D721Med (cell line): ENCODE measurements at regions not wholly inside any gene's neighbourhood (a gene's known extent, or its start where the extent isn't known, plus 50 kb on each side); places are given as distances from the start of the nearest gene placed in this dataset.
"Not testable (repeated sequence)": the region's sequence is repeated elsewhere in the genome, so short reads cannot be mapped to it uniquely, and the experiment has no call there.

Experiments
- DNase-seq: peaks from one replicate; pipeline ENCODE4 v3.0.0; 2011; ENCODE audit warnings: low spot score; ENCODE audit not compliant: insufficient read length
- FAIRE-seq: peaks from 2 replicates; lab custom pipeline; 2011; peaks lifted over from hg19 to GRCh38; lab: Jason Lieb, UNC
- TF ChIP-seq, protein P1 (sequence below): IDR thresholded peaks from 2 replicates; pipeline ENCODE4 v1.5.1; 2012; ENCODE audit warnings: mild to moderate bottlenecking, control low read depth; ENCODE audit not compliant: insufficient read depth; ENCODE audit errors: missing control alignments

DNA sequence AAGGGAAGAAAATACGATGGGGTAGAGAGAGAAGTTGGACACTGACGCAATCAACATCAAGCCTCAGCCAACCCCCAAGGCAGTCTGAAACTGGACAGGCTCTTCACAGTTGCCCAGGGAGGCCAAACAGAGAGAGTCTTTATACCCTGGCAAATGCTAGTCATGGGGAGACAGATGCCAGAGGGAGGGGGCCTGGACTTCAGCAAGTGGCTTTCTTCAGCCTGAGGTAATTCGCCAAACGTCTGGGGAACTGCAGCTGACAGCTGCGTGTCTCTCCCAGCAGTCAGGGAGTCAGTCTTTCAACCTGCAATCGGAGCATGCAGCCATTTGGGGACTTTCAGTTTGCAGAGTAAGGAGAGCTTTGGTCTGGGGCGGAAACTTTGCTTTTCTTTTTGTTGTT lies 521.6 kb downstream of the TRIML1 start:
- TF ChIP-seq, protein P1, sequence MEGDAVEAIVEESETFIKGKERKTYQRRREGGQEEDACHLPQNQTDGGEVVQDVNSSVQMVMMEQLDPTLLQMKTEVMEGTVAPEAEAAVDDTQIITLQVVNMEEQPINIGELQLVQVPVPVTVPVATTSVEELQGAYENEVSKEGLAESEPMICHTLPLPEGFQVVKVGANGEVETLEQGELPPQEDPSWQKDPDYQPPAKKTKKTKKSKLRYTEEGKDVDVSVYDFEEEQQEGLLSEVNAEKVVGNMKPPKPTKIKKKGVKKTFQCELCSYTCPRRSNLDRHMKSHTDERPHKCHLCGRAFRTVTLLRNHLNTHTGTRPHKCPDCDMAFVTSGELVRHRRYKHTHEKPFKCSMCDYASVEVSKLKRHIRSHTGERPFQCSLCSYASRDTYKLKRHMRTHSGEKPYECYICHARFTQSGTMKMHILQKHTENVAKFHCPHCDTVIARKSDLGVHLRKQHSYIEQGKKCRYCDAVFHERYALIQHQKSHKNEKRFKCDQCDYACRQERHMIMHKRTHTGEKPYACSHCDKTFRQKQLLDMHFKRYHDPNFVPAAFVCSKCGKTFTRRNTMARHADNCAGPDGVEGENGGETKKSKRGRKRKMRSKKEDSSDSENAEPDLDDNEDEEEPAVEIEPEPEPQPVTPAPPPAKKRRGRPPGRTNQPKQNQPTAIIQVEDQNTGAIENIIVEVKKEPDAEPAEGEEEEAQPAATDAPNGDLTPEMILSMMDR = no peak
- no peak for DNase-seq

DNA sequence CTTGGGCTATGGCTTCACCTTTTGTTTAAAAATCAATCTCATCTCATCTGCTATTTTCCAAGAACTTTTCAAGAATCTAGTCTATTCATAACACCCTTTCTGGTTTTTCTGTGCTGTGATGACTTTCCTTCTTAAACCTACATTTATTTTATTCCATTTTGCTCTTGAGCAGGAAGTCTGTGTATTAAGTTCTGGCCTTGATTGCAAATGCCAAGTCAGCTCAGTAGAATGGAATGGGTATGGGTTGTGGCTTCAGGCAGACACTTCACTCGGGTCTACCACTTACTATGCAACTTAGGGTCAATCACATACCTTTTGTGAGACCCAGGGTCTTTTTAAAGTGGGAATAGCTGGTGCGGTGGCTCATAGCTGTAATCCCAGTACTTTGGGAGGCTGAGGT lies 522.3 kb downstream of the TRIML1 start:
- DNase-seq = no peak
- TF ChIP-seq, protein P1 = no peak
- FAIRE-seq = no peak

More for the DNA sequence above, 521.6 kb downstream of the TRIML1 start:
- no peak for FAIRE-seq

DNA sequence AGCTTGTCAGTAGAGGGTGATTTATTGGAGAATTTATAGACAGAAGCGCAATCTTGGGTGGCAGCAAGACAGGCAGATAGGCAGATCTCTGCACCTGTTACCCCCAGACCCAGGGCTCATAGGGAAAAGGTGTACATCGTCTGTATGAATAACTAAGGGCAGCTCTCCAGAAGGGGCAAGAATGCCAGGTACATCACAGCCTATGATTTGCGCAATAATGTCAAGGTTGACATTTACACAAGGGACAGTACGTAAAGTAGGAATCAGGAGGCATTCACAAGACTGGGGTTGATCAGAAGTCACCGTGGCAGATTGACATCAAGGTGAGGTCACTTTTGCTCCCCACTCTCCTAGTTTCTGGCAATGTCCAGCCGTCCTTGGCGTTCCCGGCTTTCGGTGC lies 524.1 kb downstream of the TRIML1 start:
- TF ChIP-seq, protein P1 = no peak
- FAIRE-seq (no peak), DNase-seq (no peak)

DNA sequence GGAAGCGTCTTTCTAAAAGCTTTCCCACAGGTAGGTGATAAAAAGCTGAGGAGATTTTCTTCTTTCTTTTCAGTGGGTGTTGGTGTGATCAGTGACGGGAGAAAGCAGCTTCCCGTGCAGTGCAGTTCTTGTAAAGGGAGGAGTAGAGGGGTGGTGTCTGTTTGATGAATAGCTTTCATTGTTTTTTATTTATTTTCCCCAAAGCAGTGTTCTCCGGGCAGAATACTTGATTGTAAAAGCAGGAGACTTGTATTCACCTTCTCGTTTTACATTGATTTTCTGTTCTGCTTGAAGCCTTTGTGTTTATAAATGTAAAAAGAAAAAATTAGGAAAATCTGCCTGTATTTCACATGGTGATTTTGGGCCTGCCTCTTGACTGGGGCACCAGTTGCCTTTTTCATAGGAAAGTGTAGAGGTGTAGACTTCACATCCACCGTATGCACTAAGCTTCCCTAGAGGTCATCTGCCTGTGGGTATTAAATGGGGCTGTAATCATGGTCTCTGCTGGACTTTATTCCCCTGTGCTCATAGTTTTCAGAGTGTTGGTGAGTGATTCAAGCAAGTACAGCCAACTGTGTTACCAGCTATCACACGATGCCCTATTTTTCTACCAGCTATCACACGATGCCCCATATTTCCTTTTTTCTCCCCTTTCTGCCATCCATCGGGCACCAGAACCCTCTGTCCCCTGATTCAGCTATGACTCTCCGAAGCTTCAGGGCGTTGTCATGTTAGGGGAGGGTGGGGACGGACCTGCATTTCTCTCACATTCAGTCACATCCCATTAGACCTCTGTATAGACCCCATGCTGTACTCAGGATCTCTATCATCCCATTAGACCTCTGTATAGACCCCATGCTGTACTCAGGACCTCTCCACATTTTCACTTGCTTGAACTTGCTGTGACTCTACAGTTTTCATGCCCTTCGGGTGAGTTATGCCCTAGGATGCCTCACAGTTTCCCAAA lies 526.5 kb downstream of the TRIML1 start:
- DNase-seq = no peak
- TF ChIP-seq, protein P1 = no peak
- no peak for FAIRE-seq

DNA sequence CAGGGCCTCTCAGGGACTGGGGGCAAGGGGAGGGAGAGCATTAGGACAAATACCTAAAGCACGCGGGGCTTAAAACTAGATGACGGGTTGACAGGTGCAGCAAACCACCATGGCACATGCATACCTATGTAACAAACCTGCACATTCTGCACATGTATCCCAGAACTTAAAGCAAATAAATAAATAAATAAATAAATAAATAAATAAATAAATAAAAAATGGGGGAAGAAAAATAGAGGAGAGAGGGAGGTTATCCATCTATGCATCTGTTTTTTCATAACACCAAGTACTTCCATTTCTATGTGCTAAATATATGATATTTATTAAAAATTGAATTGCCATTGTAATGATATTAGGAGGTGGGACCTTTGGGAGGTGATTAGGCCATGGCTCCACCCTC lies 539.5 kb downstream of the TRIML1 start:
- not testable (repeated sequence) for DNase-seq, FAIRE-seq

DNA sequence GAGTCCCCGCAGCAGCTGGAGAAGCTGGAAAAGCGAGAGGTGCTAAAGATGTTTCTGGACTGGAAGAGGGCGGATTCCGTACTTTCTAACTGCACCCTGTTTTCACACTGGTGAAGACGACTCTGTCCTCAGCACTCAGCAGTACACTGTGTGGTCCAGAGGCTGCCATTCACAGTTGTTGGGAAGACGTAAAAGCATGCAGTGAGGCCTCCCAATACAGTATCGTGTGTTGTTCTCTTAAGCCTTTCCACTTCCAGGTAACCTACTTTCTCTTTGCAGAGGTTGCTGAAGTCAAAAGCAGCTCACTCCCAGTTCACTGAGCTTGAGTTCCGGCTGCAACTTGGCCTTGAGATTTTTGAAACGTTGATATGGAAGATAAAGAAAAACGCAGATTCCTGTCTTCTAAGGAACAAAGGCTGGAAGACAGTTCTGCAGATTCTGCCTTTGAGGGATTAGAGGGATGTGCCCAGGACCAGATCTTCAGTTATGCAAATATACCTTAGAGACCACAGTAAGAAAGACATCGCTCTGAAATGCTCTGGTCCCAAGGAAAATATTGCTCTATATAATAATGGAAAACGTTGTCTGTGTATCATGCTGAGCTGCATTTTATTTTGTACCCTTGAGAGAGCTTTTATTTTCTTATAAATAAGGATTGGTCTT lies 540.9 kb downstream of the TRIML1 start:
- DNase-seq = no peak
- FAIRE-seq = no peak
- TF ChIP-seq, protein P1 = no peak

DNA sequence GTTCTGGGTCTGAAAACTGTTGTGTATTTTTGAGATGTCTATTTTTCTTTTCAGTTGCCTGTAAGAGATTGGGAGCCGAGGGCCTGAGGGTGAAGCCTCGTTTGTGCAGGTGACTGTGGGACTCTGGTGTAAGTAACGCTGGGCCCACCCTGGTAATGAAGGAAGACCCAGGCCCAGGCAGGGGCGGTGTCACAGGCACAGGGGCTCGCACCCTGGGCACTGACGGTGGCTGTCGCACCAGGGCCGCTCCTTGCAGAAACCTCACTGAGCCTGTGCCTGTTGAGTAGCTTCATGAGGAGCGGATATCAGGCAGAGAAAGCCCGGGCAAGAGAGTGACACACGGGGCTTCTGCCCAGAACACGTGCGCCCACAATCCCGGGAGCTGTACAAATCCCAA lies 541.4 kb downstream of the TRIML1 start:
- no peak for DNase-seq
- no peak for FAIRE-seq
- TF ChIP-seq, protein P1 = no peak
